ENCODE measurements at regions not wholly inside any gene's neighbourhood (a gene's known extent, or its start where the extent isn't known, plus 50 kb on each side); places are given as distances from the start of the nearest gene placed in this dataset.

DNA sequence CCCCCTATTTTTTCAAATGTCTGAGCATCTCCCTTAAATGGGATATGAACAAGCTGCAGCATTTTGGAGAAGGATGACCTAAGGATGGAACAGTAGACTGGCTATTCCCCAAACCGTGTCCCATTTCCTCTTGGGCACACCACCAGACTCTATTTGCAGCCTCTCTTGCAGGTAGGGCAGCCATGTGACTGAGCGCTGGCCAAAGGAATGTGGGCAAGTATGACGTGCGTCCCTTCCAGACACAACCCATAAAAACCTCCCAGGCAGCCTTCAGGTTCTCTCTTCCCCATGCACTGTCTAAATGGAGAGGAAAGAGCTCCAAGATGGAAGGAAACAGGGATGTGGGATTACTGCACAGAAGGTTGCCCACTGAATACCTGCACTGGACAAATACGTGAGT, 149.7 kb downstream of the CCT6B start:
- H3K9ac ChIP-seq (ENCODE audit: low read length): no peak overlapping the region
- no peaks in the 10 kb centered on the region for H4K20me1 ChIP-seq (ENCODE audit: insufficient read depth)
- H3K9me3 ChIP-seq (ENCODE audit: low read length): no peaks in the 10 kb centered on the region
- no peaks in the 10 kb centered on the region for H3K36me3 ChIP-seq (ENCODE audit: insufficient read depth, low read length)
- H3K4me3 ChIP-seq (ENCODE audit: low read length): no peak overlapping the region
- TF ChIP-seq EZH2 (IDR thresholded peaks at IDR 0.05; ENCODE audit: borderline replicate concordance, insufficient read depth, low read length, poor library complexity, severe bottlenecking): no peak
- TF ChIP-seq, protein P1, sequence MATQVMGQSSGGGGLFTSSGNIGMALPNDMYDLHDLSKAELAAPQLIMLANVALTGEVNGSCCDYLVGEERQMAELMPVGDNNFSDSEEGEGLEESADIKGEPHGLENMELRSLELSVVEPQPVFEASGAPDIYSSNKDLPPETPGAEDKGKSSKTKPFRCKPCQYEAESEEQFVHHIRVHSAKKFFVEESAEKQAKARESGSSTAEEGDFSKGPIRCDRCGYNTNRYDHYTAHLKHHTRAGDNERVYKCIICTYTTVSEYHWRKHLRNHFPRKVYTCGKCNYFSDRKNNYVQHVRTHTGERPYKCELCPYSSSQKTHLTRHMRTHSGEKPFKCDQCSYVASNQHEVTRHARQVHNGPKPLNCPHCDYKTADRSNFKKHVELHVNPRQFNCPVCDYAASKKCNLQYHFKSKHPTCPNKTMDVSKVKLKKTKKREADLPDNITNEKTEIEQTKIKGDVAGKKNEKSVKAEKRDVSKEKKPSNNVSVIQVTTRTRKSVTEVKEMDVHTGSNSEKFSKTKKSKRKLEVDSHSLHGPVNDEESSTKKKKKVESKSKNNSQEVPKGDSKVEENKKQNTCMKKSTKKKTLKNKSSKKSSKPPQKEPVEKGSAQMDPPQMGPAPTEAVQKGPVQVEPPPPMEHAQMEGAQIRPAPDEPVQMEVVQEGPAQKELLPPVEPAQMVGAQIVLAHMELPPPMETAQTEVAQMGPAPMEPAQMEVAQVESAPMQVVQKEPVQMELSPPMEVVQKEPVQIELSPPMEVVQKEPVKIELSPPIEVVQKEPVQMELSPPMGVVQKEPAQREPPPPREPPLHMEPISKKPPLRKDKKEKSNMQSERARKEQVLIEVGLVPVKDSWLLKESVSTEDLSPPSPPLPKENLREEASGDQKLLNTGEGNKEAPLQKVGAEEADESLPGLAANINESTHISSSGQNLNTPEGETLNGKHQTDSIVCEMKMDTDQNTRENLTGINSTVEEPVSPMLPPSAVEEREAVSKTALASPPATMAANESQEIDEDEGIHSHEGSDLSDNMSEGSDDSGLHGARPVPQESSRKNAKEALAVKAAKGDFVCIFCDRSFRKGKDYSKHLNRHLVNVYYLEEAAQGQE (IDR thresholded peaks at IDR 0.05; ENCODE audit: borderline replicate concordance): no peak
- no peak for TF ChIP-seq SMC3 (conservative IDR thresholded peaks at IDR 0.05; ENCODE audit: poor library complexity)
- no peak for TF ChIP-seq MXI1 (conservative IDR thresholded peaks at IDR 0.05; ENCODE audit: poor library complexity, severe bottlenecking)
- no peak for TF ChIP-seq TAF1 (IDR thresholded peaks at IDR 0.05; ENCODE audit: low read depth)
- no peak for TF ChIP-seq RAD21 (conservative IDR thresholded peaks at IDR 0.05)
- TF ChIP-seq EP300 (conservative IDR thresholded peaks at IDR 0.05; ENCODE audit: poor library complexity, severe bottlenecking): no peak
- no peak for TF ChIP-seq POLR2AphosphoS5 (IDR thresholded peaks at IDR 0.05)
- TF ChIP-seq, protein P2, sequence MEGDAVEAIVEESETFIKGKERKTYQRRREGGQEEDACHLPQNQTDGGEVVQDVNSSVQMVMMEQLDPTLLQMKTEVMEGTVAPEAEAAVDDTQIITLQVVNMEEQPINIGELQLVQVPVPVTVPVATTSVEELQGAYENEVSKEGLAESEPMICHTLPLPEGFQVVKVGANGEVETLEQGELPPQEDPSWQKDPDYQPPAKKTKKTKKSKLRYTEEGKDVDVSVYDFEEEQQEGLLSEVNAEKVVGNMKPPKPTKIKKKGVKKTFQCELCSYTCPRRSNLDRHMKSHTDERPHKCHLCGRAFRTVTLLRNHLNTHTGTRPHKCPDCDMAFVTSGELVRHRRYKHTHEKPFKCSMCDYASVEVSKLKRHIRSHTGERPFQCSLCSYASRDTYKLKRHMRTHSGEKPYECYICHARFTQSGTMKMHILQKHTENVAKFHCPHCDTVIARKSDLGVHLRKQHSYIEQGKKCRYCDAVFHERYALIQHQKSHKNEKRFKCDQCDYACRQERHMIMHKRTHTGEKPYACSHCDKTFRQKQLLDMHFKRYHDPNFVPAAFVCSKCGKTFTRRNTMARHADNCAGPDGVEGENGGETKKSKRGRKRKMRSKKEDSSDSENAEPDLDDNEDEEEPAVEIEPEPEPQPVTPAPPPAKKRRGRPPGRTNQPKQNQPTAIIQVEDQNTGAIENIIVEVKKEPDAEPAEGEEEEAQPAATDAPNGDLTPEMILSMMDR (IDR thresholded peaks at IDR 0.05; ENCODE audit: poor library complexity, severe bottlenecking): no peak
- H3K27ac ChIP-seq (ENCODE audit: low read length): no peak overlapping the region
- H2AFZ ChIP-seq (ENCODE audit: low read depth, low read length): no peak overlapping the region
- no peaks in the 10 kb centered on the region for H3F3A ChIP-seq (ENCODE audit: insufficient read depth, low read length, poor library complexity, severe bottlenecking)
- no peak overlapping the region for H3K4me2 ChIP-seq (ENCODE audit: low read length)
- H3K9me2 ChIP-seq (ENCODE audit: insufficient read depth, low read length): no peaks in the 10 kb centered on the region
- H3K79me2 ChIP-seq (replicated peaks; ENCODE audit: insufficient read depth, low read length): no peaks in the 10 kb centered on the region
- H3K27me3 ChIP-seq (ENCODE audit: insufficient read depth, low read depth, low read length): no peaks in the 10 kb centered on the region

DNA sequence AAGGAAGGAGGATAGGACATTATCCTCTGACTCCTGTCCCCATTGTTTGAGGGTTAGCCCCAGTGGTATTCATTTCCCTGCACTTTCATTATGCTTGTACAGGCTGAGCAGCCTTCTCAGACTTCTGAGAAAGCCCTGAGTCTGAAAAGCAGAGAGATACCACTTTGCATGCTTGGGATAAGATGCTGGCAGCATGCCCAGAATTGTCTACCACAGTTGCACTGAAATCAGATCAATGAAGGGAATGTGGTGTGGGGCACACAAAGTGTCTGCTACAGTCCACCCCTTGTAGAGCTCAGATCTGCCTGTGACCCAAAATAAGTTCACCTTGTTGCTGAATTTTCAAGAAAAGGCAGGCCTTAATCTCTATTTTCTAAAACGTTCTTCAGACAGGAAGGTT, 160.6 kb downstream of the CCT6B start:
- no peaks in the 10 kb centered on the region for H3K9me3 ChIP-seq (ENCODE audit: low read length)
- peaks cover 10% of the 10 kb centered on the region for H3K27me3 ChIP-seq (ENCODE audit: insufficient read depth, low read depth, low read length)
- no peaks in the 10 kb centered on the region for H3K9me2 ChIP-seq (ENCODE audit: insufficient read depth, low read length)
- TF ChIP-seq RAD21 (conservative IDR thresholded peaks at IDR 0.05): no peak
- no peak for TF ChIP-seq EZH2 (IDR thresholded peaks at IDR 0.05; ENCODE audit: borderline replicate concordance, insufficient read depth, low read length, poor library complexity, severe bottlenecking)
- no peak for TF ChIP-seq POLR2AphosphoS5 (IDR thresholded peaks at IDR 0.05)
- no peak for TF ChIP-seq SMC3 (conservative IDR thresholded peaks at IDR 0.05; ENCODE audit: poor library complexity)
- TF ChIP-seq TAF1 (IDR thresholded peaks at IDR 0.05; ENCODE audit: low read depth): no peak
- TF ChIP-seq, protein P2 (IDR thresholded peaks at IDR 0.05; ENCODE audit: poor library complexity, severe bottlenecking): no peak
- TF ChIP-seq MXI1 (conservative IDR thresholded peaks at IDR 0.05; ENCODE audit: poor library complexity, severe bottlenecking): no peak
- TF ChIP-seq, protein P1 (IDR thresholded peaks at IDR 0.05; ENCODE audit: borderline replicate concordance): no peak
- TF ChIP-seq EP300 (conservative IDR thresholded peaks at IDR 0.05; ENCODE audit: poor library complexity, severe bottlenecking): no peak
- no peaks in the 10 kb centered on the region for H4K20me1 ChIP-seq (ENCODE audit: insufficient read depth)
- no peaks in the 10 kb centered on the region for H3F3A ChIP-seq (ENCODE audit: insufficient read depth, low read length, poor library complexity, severe bottlenecking)
- H3K4me2 ChIP-seq (ENCODE audit: low read length): no peak overlapping the region
- H3K36me3 ChIP-seq (ENCODE audit: insufficient read depth, low read length): no peaks in the 10 kb centered on the region
- no peak overlapping the region for H3K9ac ChIP-seq (ENCODE audit: low read length)
- H3K27ac ChIP-seq (ENCODE audit: low read length): no peak overlapping the region
- no peaks in the 10 kb centered on the region for H3K79me2 ChIP-seq (replicated peaks; ENCODE audit: insufficient read depth, low read length)
- no peak overlapping the region for H2AFZ ChIP-seq (ENCODE audit: low read depth, low read length)
- H3K4me3 ChIP-seq (ENCODE audit: low read length): no peak overlapping the region

Data from neural cell (in vitro differentiated cells).